HepG2 (cell line): ENCODE measurements at regions not wholly inside any gene's neighbourhood (a gene's known extent, or its start where the extent isn't known, plus 50 kb on each side); places are given as distances from the start of the nearest gene placed in this dataset.
A peak's percentile ranks its signal among the peaks of the same experiment; 100 is the strongest.

Experiments used
- ARID5B ChIP-seq: IDR thresholded peaks from 2 replicates; pipeline ENCODE4 v1.4.0; 2020; ENCODE audit warnings: mild to moderate bottlenecking, missing genetic modification reagents
- CCAR2 ChIP-seq: fragments of 200-400 bp; formaldehyde crosslinking; optimal IDR thresholded peaks from 2 replicates; pipeline ENCODE3; 2018; ENCODE audit warnings: low read depth, mild to moderate bottlenecking, low read length, moderate library complexity
- DZIP1 ChIP-seq: sonication (generic); formaldehyde crosslinking; IDR thresholded peaks from 2 replicates; pipeline ENCODE4 v1.5.0; 2020; ENCODE audit warnings: mild to moderate bottlenecking, missing genetic modification reagents
- EED ChIP-seq: sonication (generic); formaldehyde crosslinking; IDR thresholded peaks from 2 replicates; pipeline ENCODE4 v1.5.0; 2020; ENCODE audit warnings: mild to moderate bottlenecking, missing genetic modification reagents
- HNF4A ChIP-seq: sonication (generic); formaldehyde crosslinking; IDR thresholded peaks from 2 replicates; pipeline ENCODE4 v1.4.0; 2020; ENCODE audit warnings: missing genetic modification reagents
- MAFK ChIP-seq, 2 experiments: IDR thresholded peaks in 1 of 2; conservative IDR thresholded peaks in 1 of 2; 2 replicates each; pipeline ENCODE4 v1.6.1; 2011; ENCODE audit warnings: improper control_type of control experiment in 2 of 2, low read length in 2 of 2
- MXD1 ChIP-seq: sonication (generic); formaldehyde crosslinking; IDR thresholded peaks from 2 replicates; pipeline ENCODE4 v1.4.0; 2020; ENCODE audit warnings: mild to moderate bottlenecking, missing genetic modification reagents
- SP4 ChIP-seq: sonication (generic); formaldehyde crosslinking; IDR thresholded peaks from 2 replicates; pipeline ENCODE4 v1.8.1; 2023; ENCODE audit warnings: mild to moderate bottlenecking, missing genetic modification reagents
- ZFX ChIP-seq: sonication (generic); formaldehyde crosslinking; IDR thresholded peaks from 2 replicates; pipeline ENCODE4 v1.4.0; 2020; ENCODE audit warnings: mild to moderate bottlenecking, low read depth, missing genetic modification reagents, moderate library complexity
- ZNF350 ChIP-seq: sonication (generic); formaldehyde crosslinking; IDR thresholded peaks from 2 replicates; pipeline ENCODE4 v1.4.0; 2020; ENCODE audit warnings: mild to moderate bottlenecking, low read depth, missing genetic modification reagents, borderline replicate concordance
- ZNF674 ChIP-seq: sonication (generic); formaldehyde crosslinking; IDR thresholded peaks from 2 replicates; pipeline ENCODE4 v1.5.0; 2020; ENCODE audit warnings: low read depth, mild to moderate bottlenecking, missing genetic modification reagents

GRCh38 chr6:33856031-33856590, 52.3 kb upstream of the MLN start (continued):
- TF ChIP-seq ARID5B (CRISPR knock-in tag) = peak; percentile 31; the same call in 1 of the 2 replicates
- TF ChIP-seq ZNF350 (CRISPR knock-in tag) = peak; percentile 43; the same call in 1 of the 2 replicates
- no peak for TF ChIP-seq MXD1 (CRISPR knock-in tag)
- TF ChIP-seq HNF4A (CRISPR knock-in tag) = peak; percentile 90
- TF ChIP-seq ZFX (CRISPR knock-in tag) = peak; percentile 70; the same call in 1 of the 2 replicates
- TF ChIP-seq CCAR2 = no peak
- TF ChIP-seq EED (CRISPR knock-in tag) = 0 out of 2 replicates have a peak, but pooled peaks have one; percentile 65
- TF ChIP-seq ZNF674 (CRISPR knock-in tag) = 0 out of 2 replicates have a peak, but pooled peaks have one; percentile 29
- TF ChIP-seq MAFK (conservative IDR thresholded peaks at IDR 0.05 in 1 of 2, IDR thresholded peaks at IDR 0.05 in 1 of 2; ENCODE audit: low read length in 2 of 2) = 0 out of 4 replicates have a peak, but pooled peaks of 1 of the 2 experiments have one; percentile 17
- TF ChIP-seq SP4 (CRISPR knock-in tag) = no peak
- no peak for TF ChIP-seq DZIP1 (CRISPR knock-in tag)
